IPS-18a (cell line): ENCODE measurements at regions not wholly inside any gene's neighbourhood (a gene's known extent, or its start where the extent isn't known, plus 50 kb on each side); places are given as distances from the start of the nearest gene placed in this dataset.

ENCODE experiments used
- H3K27ac ChIP-seq: one replicate; pipeline ENCODE4 v1.5.1; 2013; ENCODE audit warnings: low read length
- H3K27me3 ChIP-seq: one replicate; pipeline ENCODE4 v1.6.1; 2013; ENCODE audit warnings: mild to moderate bottlenecking, low read length; ENCODE audit not compliant: control insufficient read depth, insufficient read depth
- H3K36me3 ChIP-seq: one replicate; pipeline ENCODE4 v1.6.1; 2013; ENCODE audit warnings: low read depth, low read length; ENCODE audit not compliant: control insufficient read depth
- H3K4me1 ChIP-seq: one replicate; pipeline ENCODE4 v1.6.1; 2013; ENCODE audit warnings: low read depth, low read length; ENCODE audit not compliant: control insufficient read depth
- H3K4me3 ChIP-seq: one replicate; pipeline ENCODE4 v1.5.1; 2013; ENCODE audit warnings: low read length
- H3K9ac ChIP-seq: one replicate; pipeline ENCODE4 v1.6.1; 2013; ENCODE audit warnings: mild to moderate bottlenecking, low read length, moderate library complexity
- H3K9me3 ChIP-seq: one replicate; pipeline ENCODE4 v1.6.1; 2013; ENCODE audit warnings: low read depth, low read length; ENCODE audit not compliant: control insufficient read depth

GRCh38 chr10:128884496-128885072, 582.5 kb upstream of the MGMT start:
- Histone ChIP-seq H3K9ac (no peak overlapping the region), H3K27me3 (no peaks in the 10 kb centered on the region), H3K9me3 (peaks cover 3% of the 10 kb centered on the region), H3K4me3 (no peak overlapping the region), H3K4me1 (no peaks in the 10 kb centered on the region), H3K27ac (no peak overlapping the region), H3K36me3 (no peaks in the 10 kb centered on the region)

DNA sequence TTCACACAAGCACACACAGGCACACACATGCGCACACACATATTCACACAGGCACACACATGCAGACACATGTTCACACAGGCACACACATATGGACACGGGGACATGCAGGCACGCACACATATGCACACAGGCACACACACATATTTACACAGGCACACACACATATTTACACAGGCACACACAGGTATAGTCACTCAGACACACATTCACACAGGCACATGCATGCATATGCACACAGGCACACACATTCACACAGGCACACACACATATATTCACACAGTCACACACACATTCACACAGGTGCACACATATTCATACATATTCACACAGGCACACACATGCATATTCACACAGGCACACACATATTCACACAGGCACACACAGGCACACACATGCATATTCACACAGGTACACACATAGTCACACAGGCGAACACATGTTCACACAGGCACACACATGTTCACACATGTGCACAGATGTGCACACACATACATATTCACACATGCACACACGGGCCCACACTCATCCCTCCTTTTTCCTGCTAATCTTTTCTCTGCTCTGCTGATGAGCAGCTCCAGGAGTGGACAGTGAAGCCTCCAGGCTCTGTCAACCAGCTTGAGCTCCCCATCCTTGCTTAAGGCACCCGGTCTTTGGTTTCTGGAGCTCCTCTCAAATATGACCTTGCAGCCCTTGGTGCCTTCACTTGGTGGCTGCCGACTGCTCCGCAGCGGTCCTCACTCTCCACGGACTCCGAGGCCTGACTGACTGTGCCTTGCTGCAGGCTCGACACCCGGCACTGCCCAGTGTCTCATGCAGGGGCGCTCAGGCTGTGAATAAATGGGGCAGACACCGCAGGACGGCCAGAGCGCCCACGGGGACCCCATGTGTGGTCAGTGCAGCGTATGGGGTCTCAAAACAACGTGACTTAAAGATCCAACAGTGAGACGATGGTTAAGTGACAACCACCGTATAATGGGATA, 581.2 kb upstream of the MGMT start:
- no peak overlapping the region for H3K9ac ChIP-seq
- H3K4me3 ChIP-seq = no peak overlapping the region
- H3K9me3 ChIP-seq = peaks cover 3% of the 10 kb centered on the region
- no peaks in the 10 kb centered on the region for H3K27me3 ChIP-seq
- no peak overlapping the region for H3K27ac ChIP-seq
- no peaks in the 10 kb centered on the region for H3K4me1 ChIP-seq
- H3K36me3 ChIP-seq = no peaks in the 10 kb centered on the region

- Histone ChIP-seq H3K4me3 (no peak overlapping the region), H3K4me1 (no peaks in the 10 kb centered on the region), H3K9ac (no peak overlapping the region), H3K36me3 (no peaks in the 10 kb centered on the region), H3K9me3 (peaks cover 3% of the 10 kb centered on the region), H3K27ac (no peak overlapping the region), H3K27me3 (no peaks in the 10 kb centered on the region)
Measured at GRCh38 chr10:128887856-128888255, 579.2 kb upstream of the MGMT start.

DNA sequence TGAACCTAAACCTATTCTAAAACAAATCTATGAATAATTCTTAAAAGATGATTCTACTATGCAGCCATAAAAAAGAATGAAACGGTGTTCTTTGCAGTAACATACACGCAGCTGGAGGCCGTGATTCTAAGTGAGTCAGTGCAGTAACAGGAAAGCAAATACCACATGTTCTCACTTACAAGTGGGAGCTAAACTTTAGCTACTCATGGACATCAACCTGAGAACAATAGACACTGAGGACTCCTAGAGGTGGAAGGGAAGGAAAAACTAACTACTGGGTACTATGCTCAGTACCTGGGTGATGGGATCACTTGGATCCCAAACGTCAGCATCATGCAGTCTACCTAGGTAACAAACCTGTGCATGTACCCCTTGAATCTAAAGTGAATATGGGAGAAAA, 575.0 kb upstream of the MGMT start:
- H3K27me3 ChIP-seq = no peaks in the 10 kb centered on the region

GRCh38 chr10:128894641-128895040, 572.4 kb upstream of the MGMT start:
- Histone ChIP-seq H3K36me3 (no peaks in the 10 kb centered on the region), H3K27me3 (no peaks in the 10 kb centered on the region), H3K9me3 (no peaks in the 10 kb centered on the region), H3K9ac (no peak overlapping the region), H3K4me1 (peaks cover 11% of the 10 kb centered on the region), H3K27ac (no peak overlapping the region), H3K4me3 (no peak overlapping the region)

More for the DNA sequence above, 575.0 kb upstream of the MGMT start:
- no peaks in the 10 kb centered on the region for H3K4me1 ChIP-seq
- no peak overlapping the region for H3K9ac ChIP-seq
- H3K27ac ChIP-seq = no peak overlapping the region
- H3K9me3 ChIP-seq = peaks cover 3% of the 10 kb centered on the region
- H3K4me3 ChIP-seq = no peak overlapping the region
- no peaks in the 10 kb centered on the region for H3K36me3 ChIP-seq

- Histone ChIP-seq H3K4me1 (peaks cover 11% of the 10 kb centered on the region), H3K27ac (no peak overlapping the region), H3K9me3 (no peaks in the 10 kb centered on the region), H3K36me3 (no peaks in the 10 kb centered on the region), H3K9ac (no peak overlapping the region), H3K4me3 (no peak overlapping the region), H3K27me3 (no peaks in the 10 kb centered on the region)
Measured at GRCh38 chr10:128895473-128895872, 571.6 kb upstream of the MGMT start.

- Histone ChIP-seq H3K9ac (no peak overlapping the region), H3K36me3 (no peaks in the 10 kb centered on the region), H3K27ac (no peak overlapping the region), H3K27me3 (no peaks in the 10 kb centered on the region), H3K9me3 (no peaks in the 10 kb centered on the region), H3K4me3 (no peak overlapping the region), H3K4me1 (peaks cover 11% of the 10 kb centered on the region)
Measured at GRCh38 chr10:128896116-128896795, 570.8 kb upstream of the MGMT start.

DNA sequence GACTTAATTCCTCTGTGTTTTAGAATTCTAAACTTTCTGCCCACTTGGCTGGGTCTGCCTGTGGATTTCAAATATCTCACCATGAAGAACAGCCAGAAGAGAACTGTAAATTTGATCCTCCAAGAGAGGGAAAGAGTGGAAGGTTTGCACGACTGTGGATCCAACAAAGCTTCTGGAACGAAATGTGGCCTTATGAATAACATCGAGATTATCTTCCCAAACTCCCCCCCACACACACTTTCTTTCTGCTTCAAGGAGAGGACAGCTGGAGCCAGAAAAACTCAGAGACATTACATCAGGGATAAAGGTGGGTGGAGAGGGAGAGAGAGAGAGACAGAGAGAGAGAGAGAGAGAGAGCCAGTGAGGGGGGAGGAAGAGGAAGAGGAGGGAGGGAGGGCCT, 570.1 kb upstream of the MGMT start:
- no peaks in the 10 kb centered on the region for H3K9me3 ChIP-seq
- H3K4me3 ChIP-seq = no peak overlapping the region
- no peaks in the 10 kb centered on the region for H3K27me3 ChIP-seq
- peaks cover 11% of the 10 kb centered on the region for H3K4me1 ChIP-seq
- H3K9ac ChIP-seq = no peak overlapping the region
- no peaks in the 10 kb centered on the region for H3K36me3 ChIP-seq
- no peak overlapping the region for H3K27ac ChIP-seq

GRCh38 chr10:128897401-128898129, 569.5 kb upstream of the MGMT start:
- H3K9me3 ChIP-seq = no peaks in the 10 kb centered on the region
- H3K27me3 ChIP-seq = no peaks in the 10 kb centered on the region
- no peaks in the 10 kb centered on the region for H3K36me3 ChIP-seq
- no peak overlapping the region for H3K9ac ChIP-seq
- no peak overlapping the region for H3K27ac ChIP-seq
- peaks cover 11% of the 10 kb centered on the region for H3K4me1 ChIP-seq
- H3K4me3 ChIP-seq = peak overlapping the region; percentile 32

- H3K9me3 ChIP-seq = no peaks in the 10 kb centered on the region
Measured at GRCh38 chr10:128898133-128898915, 568.7 kb upstream of the MGMT start.

GRCh38 chr10:128898916-128899195, 568.2 kb upstream of the MGMT start:
- no peak overlapping the region for H3K27ac ChIP-seq
- no peaks in the 10 kb centered on the region for H3K9me3 ChIP-seq

More at GRCh38 chr10:128898133-128898915, 568.7 kb upstream of the MGMT start:
- Histone ChIP-seq H3K9ac (no peak overlapping the region), H3K27me3 (no peaks in the 10 kb centered on the region), H3K36me3 (no peaks in the 10 kb centered on the region), H3K4me3 (peak overlapping the region; percentile 32), H3K4me1 (peaks cover 11% of the 10 kb centered on the region), H3K27ac (no peak overlapping the region)

More at GRCh38 chr10:128898916-128899195, 568.2 kb upstream of the MGMT start:
- Histone ChIP-seq H3K27me3 (no peaks in the 10 kb centered on the region), H3K9ac (no peak overlapping the region), H3K4me3 (no peak overlapping the region), H3K36me3 (no peaks in the 10 kb centered on the region), H3K4me1 (peaks cover 11% of the 10 kb centered on the region)
